HCT116 (cell line): ENCODE measurements at regions not wholly inside any gene's neighbourhood (a gene's known extent, or its start where the extent isn't known, plus 50 kb on each side); places are given as distances from the start of the nearest gene placed in this dataset.

Experiments used
- CTCF ChIP-seq, 3 experiments: fragments of 200-600 bp in 1 of 3; sonication (generic) in 1 of 3; IDR thresholded peaks in 2 of 3; conservative IDR thresholded peaks in 1 of 3; 2 replicates each; pipeline ENCODE4 v1.5.1; 2012 to 2017; ENCODE audit warnings: low read depth in 2 of 3, low read length in 2 of 3, antibody characterized with exemption in 1 of 3, borderline replicate concordance in 1 of 3, control low read depth in 1 of 3, mild to moderate bottlenecking in 1 of 3, mixed read lengths in 1 of 3, mixed run types in 1 of 3, moderate library complexity in 1 of 3; ENCODE audit not compliant: insufficient read depth in 1 of 3
- EZH2phosphoT487 ChIP-seq: fragments of 200-600 bp; IDR thresholded peaks from 2 replicates; pipeline ENCODE4 v1.6.1; 2018; ENCODE audit warnings: antibody characterized with exemption, borderline replicate concordance
- MAX ChIP-seq: IDR thresholded peaks from 2 replicates; pipeline ENCODE4 v1.6.1; 2012
- POLR2A ChIP-seq: IDR thresholded peaks from 2 replicates; pipeline ENCODE4 v1.7.0; 2011; ENCODE audit warnings: borderline replicate concordance; ENCODE audit not compliant: insufficient read depth, insufficient read length; ENCODE audit errors: extremely low read depth
- POLR2AphosphoS5 ChIP-seq: IDR thresholded peaks from 2 replicates; pipeline ENCODE4 v1.6.1; 2011; ENCODE audit warnings: mild to moderate bottlenecking, low read depth, low read length, moderate library complexity
- REST ChIP-seq: IDR thresholded peaks from 2 replicates; pipeline ENCODE4 v1.6.1; 2012; ENCODE audit warnings: low read depth
- SP1 ChIP-seq: IDR thresholded peaks from 2 replicates; pipeline ENCODE4 v1.6.1; 2012; ENCODE audit warnings: low read depth
- TCF7L2 ChIP-seq: IDR thresholded peaks from 2 replicates; pipeline ENCODE4 v1.7.0; 2011; ENCODE audit warnings: borderline replicate concordance, inconsistent platforms; ENCODE audit not compliant: insufficient read depth, insufficient read length; ENCODE audit errors: extremely low read depth

GRCh38 chr2:47632754-47633153, 62.0 kb upstream of the KCNK12 start:
- no peak for TF ChIP-seq CTCF (IDR thresholded peaks at IDR 0.05 in 2 of 3, conservative IDR thresholded peaks at IDR 0.05 in 1 of 3; ENCODE audit: borderline replicate concordance in 1 of 3, insufficient read depth in 1 of 3, low read depth in 2 of 3, low read length in 2 of 3)
- TF ChIP-seq EZH2phosphoT487: no peak
- no peak for TF ChIP-seq POLR2A
- no peak for TF ChIP-seq TCF7L2
- no peak for TF ChIP-seq SP1
- no peak for TF ChIP-seq POLR2AphosphoS5
- no peak for TF ChIP-seq MAX
- no peak for TF ChIP-seq REST
